HL-60 (cell line): ENCODE measurements at regions not wholly inside any gene's neighbourhood (a gene's known extent, or its start where the extent isn't known, plus 50 kb on each side); places are given as distances from the start of the nearest gene placed in this dataset.
A peak's percentile ranks its signal among the peaks of the same experiment; 100 is the strongest.

Experiments
- DNase-seq, 2 experiments: peaks; one replicate each; pipeline ENCODE4 v3.0.0-alpha.2; 2010 to 2020; ENCODE audit warnings: low read depth in 1 of 2, low spot score in 1 of 2
- H3K27ac ChIP-seq: fragments of 250-450 bp; sonication (Bioruptor Pico); replicated peaks from 2 replicates; pipeline ENCODE4 v1.5.1; 2020; ENCODE audit warnings: mild to moderate bottlenecking, moderate library complexity
- H3K27me3 ChIP-seq: fragments of 250-450 bp; sonication (Bioruptor Pico); 2 replicates; pipeline ENCODE4 v1.5.1; 2021; ENCODE audit warnings: mild to moderate bottlenecking, moderate library complexity; ENCODE audit not compliant: insufficient read depth, poor library complexity, severe bottlenecking
- H3K4me3 ChIP-seq: replicated peaks from 2 replicates; pipeline ENCODE4 v1.5.1; 2011; ENCODE audit warnings: mild to moderate bottlenecking, control low read depth, low read length; ENCODE audit not compliant: insufficient read depth
- GABPA ChIP-seq: IDR thresholded peaks from 2 replicates; pipeline ENCODE4 v1.6.1; 2012; ENCODE audit warnings: low read depth
- POLR2AphosphoS5 ChIP-seq: IDR thresholded peaks from 2 replicates; pipeline ENCODE4 v1.6.1; 2012; ENCODE audit warnings: low read depth
- SPI1 ChIP-seq: IDR thresholded peaks from 2 replicates; pipeline ENCODE4 v1.6.1; 2012; ENCODE audit warnings: low read depth, mild to moderate bottlenecking, borderline replicate concordance
- TF ChIP-seq, protein P1 (sequence below): IDR thresholded peaks from 2 replicates; pipeline ENCODE4 v1.6.1; 2012; ENCODE audit warnings: low read depth; ENCODE audit not compliant: insufficient replicate concordance
- TF ChIP-seq, protein P2 (sequence below): IDR thresholded peaks from one replicate; pipeline ENCODE4 v1.5.1; 2011; ENCODE audit warnings: low read length, control low read depth, inconsistent platforms; ENCODE audit not compliant: insufficient read depth

GRCh38 chr20:7022597-7022996 is 255.1 kb downstream of the BMP2 start:
- DNase-seq, result no peak
- peaks cover 3% of the 10 kb centered on the region for H3K27me3 ChIP-seq
- no peak overlapping the region for H3K27ac ChIP-seq
- no peak for TF ChIP-seq SPI1
- TF ChIP-seq, protein P1, sequence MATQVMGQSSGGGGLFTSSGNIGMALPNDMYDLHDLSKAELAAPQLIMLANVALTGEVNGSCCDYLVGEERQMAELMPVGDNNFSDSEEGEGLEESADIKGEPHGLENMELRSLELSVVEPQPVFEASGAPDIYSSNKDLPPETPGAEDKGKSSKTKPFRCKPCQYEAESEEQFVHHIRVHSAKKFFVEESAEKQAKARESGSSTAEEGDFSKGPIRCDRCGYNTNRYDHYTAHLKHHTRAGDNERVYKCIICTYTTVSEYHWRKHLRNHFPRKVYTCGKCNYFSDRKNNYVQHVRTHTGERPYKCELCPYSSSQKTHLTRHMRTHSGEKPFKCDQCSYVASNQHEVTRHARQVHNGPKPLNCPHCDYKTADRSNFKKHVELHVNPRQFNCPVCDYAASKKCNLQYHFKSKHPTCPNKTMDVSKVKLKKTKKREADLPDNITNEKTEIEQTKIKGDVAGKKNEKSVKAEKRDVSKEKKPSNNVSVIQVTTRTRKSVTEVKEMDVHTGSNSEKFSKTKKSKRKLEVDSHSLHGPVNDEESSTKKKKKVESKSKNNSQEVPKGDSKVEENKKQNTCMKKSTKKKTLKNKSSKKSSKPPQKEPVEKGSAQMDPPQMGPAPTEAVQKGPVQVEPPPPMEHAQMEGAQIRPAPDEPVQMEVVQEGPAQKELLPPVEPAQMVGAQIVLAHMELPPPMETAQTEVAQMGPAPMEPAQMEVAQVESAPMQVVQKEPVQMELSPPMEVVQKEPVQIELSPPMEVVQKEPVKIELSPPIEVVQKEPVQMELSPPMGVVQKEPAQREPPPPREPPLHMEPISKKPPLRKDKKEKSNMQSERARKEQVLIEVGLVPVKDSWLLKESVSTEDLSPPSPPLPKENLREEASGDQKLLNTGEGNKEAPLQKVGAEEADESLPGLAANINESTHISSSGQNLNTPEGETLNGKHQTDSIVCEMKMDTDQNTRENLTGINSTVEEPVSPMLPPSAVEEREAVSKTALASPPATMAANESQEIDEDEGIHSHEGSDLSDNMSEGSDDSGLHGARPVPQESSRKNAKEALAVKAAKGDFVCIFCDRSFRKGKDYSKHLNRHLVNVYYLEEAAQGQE, result no peak
- H3K4me3 ChIP-seq, result no peak overlapping the region

- TF ChIP-seq, protein P1, result no peak
- TF ChIP-seq POLR2AphosphoS5 (no peak), GABPA (no peak), SPI1 (no peak)
- TF ChIP-seq, protein P2, sequence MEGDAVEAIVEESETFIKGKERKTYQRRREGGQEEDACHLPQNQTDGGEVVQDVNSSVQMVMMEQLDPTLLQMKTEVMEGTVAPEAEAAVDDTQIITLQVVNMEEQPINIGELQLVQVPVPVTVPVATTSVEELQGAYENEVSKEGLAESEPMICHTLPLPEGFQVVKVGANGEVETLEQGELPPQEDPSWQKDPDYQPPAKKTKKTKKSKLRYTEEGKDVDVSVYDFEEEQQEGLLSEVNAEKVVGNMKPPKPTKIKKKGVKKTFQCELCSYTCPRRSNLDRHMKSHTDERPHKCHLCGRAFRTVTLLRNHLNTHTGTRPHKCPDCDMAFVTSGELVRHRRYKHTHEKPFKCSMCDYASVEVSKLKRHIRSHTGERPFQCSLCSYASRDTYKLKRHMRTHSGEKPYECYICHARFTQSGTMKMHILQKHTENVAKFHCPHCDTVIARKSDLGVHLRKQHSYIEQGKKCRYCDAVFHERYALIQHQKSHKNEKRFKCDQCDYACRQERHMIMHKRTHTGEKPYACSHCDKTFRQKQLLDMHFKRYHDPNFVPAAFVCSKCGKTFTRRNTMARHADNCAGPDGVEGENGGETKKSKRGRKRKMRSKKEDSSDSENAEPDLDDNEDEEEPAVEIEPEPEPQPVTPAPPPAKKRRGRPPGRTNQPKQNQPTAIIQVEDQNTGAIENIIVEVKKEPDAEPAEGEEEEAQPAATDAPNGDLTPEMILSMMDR, result no peak
- no peak for DNase-seq
- Histone ChIP-seq H3K27ac (no peak overlapping the region), H3K27me3 (peaks cover 3% of the 10 kb centered on the region), H3K4me3 (no peak overlapping the region)
Measured at GRCh38 chr20:7025635-7026034, 258.1 kb downstream of the BMP2 start.

DNA sequence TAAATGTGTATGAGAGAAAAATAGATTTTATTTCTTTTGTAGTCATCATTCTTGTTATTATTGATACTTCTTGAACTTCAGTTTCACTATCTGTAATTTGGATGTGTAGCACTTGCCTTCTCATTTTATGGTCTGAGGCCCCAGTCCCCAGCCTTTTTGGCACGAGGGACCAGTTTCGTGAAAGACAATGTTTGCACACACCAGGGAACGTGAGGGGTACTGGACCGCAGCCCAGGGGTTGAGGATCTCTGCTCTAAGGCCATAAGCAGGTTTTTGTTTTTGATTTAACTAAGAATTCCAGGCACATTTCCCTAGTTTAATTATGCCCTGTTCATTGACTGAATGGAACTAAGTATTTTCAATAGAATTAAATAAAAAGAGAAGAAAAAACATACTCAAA is 261.5 kb downstream of the BMP2 start:
- Histone ChIP-seq H3K27me3 (peaks cover 3% of the 10 kb centered on the region), H3K4me3 (no peak overlapping the region), H3K27ac (no peak overlapping the region)
- no peak for DNase-seq
- TF ChIP-seq POLR2AphosphoS5 (no peak), SPI1 (no peak), GABPA (no peak)
- TF ChIP-seq, protein P1, result no peak
- TF ChIP-seq, protein P2, result no peak

DNA sequence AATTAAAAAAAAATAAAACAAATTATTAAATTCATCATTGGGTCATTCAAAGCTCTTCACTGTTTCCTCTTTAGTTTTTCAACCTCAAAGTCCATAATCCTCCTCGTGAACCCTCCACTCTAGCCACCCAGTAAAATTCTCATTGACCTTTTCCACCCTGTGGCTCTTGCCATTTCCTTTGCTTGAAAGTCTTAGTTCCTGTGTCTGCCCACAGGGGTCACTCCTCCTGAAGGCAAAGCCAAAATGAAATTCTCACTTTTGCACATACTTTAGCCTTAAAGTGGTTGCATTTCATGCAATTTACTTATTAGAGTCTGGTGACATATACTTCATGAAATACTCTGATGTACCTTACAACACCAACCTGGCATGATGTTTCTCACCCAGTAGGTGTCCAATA is 263.7 kb downstream of the BMP2 start:
- Histone ChIP-seq H3K4me3 (no peak overlapping the region), H3K27ac (no peak overlapping the region), H3K27me3 (peaks cover 3% of the 10 kb centered on the region)
- DNase-seq, result peak in 1 of 2 experiments; percentile 6
- TF ChIP-seq, protein P2, result peak; percentile 4
- no peak for TF ChIP-seq GABPA
